ENCODE measurements at regions not wholly inside any gene's neighbourhood (a gene's known extent, or its start where the extent isn't known, plus 50 kb on each side); places are given as distances from the start of the nearest gene placed in this dataset.
"Not testable (repeated sequence)": the region's sequence is repeated elsewhere in the genome, so short reads cannot be mapped to it uniquely, and the experiment has no call there.

- DNase-seq: no peak
These were observed 126.7 kb upstream of the RREB1 start for GRCh38 chr6:6980999-6981597.

DNA sequence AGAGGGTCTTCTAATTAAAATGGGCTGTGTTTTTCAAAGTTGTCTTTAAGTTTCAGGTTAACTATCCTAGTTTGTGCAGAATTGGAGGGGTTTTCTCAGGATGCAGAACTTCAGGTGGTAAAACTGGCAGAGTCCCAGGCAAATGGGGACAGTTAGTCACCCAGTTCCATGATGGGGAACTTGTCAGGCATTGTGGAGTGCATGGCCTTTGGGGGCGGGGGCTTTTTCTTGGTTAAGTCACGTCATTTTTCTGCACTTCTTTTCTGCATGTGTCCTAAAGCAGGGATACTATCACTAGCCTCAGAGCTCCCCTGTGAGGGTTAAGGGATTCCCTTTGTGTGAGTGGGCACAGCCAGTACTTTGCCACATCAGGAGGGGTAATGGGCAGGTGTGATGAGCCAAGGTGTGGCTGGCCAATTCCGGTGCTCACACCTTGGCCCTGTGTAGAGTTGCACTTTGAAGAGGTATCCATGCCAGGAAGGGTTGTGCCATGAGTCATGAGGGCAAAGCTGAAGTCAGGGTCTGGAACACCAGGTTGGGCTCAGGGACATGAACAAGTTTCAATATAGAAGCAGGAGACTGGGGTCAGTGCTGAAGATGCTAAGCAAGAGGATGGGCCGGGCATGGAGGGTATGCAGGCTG is 126.0 kb upstream of the RREB1 start:
- DNase-seq: no peak

DNA sequence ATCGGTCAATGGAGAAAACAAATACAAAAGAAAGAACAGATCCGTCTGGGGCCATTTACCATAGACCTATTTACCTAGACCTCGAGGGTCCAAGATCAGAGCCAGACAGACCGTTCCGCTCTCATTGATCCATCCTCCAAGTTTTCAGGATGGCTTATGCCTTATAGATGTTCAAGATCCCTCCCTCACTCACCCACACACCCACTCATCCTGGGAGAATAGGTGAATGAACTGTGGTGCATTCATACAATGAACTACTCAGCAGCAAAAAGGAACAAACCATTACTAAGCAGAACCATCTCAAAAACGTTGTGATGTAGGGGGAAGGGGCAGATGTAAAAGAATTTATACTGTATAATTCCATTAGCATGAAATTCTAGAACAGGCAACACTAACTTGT is 125.1 kb upstream of the RREB1 start:
- DNase-seq: no peak

DNA sequence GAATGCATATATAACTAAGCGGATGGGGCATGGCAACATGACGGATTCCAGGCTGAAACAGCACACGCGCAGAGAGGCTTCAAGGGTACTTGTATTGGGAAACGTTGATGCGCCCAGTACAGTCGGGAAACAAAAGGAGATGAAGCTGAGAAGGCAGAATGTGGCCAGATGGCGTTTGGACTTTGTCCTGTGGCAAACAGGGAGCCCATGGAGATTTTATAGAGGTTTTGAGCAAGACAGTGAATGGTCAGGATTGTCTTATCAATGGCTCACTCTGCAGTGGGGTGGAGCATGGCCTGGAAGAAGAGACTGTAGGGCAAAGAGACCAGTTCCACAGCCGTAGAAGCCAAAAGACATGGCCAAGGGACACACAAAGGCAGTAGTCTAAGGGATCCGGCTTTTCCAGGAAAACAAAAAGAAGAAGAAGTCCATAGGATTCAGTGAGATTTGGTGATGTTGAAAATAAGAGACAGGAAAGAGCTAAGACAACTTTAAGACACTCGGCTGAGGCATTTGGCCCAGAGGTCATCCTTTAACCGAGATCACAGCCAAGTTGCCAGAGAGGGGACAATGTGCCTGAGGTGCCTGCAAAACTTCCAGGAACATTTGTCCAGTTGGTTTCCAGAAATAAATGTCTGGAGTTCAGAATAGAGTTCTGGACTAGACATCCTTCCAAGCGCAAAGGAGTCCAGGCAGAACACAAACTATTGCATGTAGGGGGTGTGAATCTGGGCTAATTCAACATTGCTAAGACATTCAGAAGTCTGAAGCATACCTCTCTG is 123.0 kb upstream of the RREB1 start:
- no peak for DNase-seq

DNA sequence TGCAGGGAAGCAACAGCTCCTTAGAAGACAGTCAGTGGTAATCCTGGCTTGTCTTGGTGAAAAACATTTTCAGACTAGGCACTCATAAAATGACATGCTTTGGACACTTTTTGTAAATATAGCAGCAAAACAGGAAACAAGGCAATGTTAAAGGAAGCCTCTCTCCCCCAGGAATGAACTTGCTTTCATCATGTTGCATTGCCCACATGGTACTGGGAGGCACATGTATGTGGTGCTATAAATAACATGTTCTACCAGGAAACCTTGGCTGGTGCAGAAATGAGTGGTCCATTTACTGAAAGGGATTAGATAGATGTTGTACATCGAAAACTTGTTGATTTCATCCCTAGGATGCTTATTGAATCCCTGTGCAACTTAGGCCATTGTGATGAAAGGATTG is 121.4 kb upstream of the RREB1 start:
- DNase-seq: no peak

- no peak for DNase-seq
These were observed 120.0 kb upstream of the RREB1 start for GRCh38 chr6:6987749-6988148.

DNA sequence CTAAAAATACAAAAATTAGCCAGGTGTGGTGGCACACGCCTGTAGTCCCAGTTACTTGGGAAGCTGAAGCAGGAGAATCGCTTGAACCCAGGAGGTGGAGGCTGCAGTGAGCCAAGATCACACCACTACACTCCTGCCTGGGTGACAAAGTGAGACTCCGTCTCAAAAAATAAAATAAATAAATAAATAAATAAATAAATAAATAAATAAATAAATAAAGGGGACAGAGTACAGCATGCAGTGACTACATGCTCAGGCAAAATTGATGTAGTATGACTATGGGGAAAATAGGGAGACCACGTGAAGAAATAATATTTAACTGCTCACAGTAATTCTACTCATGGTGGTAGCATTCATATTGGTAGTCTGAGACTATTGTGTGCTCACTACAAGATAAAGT is 117.7 kb upstream of the RREB1 start:
- not testable (repeated sequence) for DNase-seq

DNA sequence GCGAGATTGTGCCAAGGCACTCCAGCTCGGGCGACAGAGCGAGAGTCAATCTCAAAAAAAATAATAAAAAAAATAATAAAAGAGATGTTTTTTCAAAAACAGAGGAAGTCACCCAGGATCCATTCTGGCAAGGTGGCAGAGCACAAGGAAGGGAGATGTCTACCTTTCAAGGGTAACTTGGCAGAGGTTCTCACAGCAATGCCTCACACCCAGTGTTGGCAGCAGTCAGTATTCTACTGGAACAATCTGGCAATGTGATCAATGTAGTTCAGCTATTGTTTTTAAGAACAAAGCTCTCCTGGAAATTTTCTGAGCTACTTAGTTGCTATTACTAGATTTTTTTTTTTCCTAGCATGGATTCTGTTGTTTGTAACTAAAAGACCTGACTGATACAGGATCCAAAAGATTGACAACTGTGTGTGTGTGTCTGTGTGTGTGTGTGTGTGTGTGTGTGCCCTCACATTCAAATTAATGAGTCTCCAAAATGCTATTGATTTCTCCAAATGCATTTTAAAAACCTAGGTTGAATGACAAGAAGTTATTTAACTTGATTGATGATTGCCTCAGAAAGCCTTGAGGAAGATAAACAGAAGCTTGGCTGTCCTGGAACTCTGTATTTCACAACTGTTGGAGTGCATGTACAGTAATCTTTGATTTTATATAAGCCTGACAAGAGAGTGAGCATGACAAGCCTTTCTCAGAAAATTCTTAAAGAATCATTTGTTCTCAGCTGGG is 114.1 kb upstream of the RREB1 start:
- no peak for DNase-seq

GRCh38 chr6:6994796-6995195 is 113.0 kb upstream of the RREB1 start:
- DNase-seq: no peak

GRCh38 chr6:6995328-6995727 is 112.4 kb upstream of the RREB1 start:
- no peak for DNase-seq

DNA sequence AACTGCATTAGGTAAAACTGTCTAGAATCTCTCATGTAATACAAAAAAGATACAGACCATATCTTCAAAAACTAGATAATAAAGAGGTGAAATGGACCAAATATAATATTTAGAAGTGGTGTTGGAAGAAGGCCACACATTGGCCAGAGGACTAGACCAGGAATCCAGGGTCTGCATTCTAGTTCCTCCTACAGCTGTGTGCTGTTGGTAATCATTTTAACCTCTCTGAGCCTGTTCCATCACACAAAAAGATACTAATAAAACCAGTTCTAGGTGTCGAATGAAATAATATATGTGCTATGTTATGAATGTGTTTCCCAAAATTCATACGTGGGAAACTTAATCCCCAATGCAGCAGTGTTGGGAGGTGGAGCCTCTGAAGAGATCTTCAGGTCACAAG is 111.6 kb upstream of the RREB1 start:
- no peak for DNase-seq

GRCh38 chr6:6997263-6998193 is 110.2 kb upstream of the RREB1 start:
- no peak for DNase-seq

DNA sequence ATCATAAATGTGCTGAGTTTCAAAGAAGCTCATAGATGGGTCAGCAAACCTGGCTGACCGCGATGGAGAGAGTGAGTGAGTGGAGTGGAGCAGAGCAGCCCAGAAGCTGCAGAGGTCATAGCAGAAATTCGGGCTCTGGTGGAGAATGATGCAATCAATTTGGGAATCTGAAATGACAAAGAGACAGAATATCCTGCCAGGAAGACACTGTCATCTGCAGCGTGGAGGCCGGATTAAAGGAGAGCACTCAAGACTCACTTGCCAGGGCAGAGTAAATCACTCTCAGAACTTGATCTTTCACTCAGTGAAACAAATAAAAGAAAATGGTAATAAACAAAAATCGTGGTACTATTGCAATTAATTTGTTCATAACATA is 109.6 kb upstream of the RREB1 start:
- DNase-seq: no peak

- DNase-seq: no peak
These were observed 106.7 kb upstream of the RREB1 start for GRCh38 chr6:7000825-7001777.

- DNase-seq: no peak
These were observed 104.7 kb upstream of the RREB1 start for GRCh38 chr6:7003041-7003440.

DNA sequence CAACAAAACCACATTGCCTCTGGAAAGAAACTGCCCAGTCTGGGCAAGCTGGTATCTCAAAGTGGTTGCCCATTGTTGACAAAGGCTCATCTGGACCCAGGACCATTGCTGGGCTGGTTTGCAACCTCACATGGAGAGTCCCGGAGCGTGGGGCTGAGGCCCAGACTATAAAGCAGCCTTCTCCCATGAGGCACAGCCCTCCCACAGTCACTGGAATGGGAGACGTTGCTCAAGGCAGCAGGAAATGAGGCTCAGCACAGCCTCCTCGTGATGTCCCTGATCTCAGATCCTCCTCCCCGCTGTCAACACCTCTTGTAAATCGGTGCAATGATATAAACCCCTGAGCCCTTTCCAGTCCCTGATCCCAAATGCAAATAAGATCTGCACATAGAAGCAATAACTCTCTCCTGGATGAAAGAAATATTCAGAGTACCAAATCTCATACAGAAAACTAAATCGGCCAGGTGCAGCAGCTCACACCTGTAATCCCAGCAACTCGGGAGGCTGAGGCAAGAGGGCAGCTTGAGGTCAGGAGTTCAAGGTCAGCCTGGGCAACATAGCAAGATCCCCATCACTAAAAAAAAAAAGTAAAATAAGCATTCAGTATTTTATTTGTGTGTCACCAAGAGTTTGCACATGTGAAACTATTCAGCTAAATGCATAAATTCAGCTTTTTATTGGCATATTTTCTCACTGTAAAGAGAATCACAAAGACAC is 103.0 kb upstream of the RREB1 start:
- no peak for DNase-seq

DNA sequence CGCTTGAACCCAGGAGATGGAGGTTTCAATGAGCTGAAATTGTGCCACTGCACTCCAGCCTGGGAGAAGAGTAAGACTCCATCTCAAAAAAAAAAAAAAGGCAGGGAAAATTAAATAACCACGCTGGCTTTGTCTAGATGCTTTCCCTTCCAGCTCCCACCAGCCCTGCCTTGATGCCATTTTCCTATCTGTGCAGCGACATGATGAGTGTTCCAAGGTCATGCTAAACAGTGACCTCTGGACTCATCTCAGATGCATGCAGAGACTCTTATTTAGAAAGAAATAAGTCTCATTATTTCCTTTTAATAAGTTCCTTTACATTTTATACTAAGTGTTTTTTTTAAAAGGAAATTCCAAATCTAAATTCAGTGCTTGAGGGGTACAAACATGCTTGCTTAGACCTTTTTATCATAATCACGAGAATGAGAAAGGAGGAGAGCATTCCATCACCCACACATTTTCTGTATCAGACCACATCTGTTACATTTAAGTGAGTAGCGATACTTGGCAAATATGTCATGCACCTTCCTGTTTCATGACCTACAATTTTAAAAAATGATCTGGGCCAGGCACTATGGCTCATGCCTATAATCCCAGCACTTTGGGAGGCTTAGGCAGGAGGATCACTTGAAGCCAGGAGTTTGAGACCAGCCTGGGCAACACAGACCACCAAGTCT is 101.1 kb upstream of the RREB1 start:
- DNase-seq: no peak

- DNase-seq: no peak
These were observed 99.2 kb upstream of the RREB1 start for GRCh38 chr6:7008451-7008988.

DNA sequence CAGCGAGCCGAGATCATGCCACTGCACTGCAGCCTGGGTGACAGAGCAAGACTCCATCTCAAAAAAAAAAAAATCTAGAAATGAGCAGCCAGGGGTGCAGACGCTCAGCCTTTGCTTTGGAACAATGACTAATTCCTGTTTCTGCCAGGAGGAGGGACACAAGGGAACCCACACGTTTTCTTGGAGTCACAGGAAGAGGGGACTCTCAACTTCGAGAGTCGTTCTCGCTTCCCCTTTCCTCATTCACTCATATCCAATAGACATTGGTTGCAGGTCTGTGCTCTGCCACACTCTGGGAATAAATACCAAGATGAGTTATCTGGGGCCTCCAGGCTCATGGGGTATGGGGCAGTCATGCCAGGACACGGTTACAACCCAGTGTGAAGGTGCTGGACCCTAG is 91.5 kb upstream of the RREB1 start:
- no peak for DNase-seq
